ENCODE measurements at regions not wholly inside any gene's neighbourhood (a gene's known extent, or its start where the extent isn't known, plus 50 kb on each side); places are given as distances from the start of the nearest gene placed in this dataset.

DNA sequence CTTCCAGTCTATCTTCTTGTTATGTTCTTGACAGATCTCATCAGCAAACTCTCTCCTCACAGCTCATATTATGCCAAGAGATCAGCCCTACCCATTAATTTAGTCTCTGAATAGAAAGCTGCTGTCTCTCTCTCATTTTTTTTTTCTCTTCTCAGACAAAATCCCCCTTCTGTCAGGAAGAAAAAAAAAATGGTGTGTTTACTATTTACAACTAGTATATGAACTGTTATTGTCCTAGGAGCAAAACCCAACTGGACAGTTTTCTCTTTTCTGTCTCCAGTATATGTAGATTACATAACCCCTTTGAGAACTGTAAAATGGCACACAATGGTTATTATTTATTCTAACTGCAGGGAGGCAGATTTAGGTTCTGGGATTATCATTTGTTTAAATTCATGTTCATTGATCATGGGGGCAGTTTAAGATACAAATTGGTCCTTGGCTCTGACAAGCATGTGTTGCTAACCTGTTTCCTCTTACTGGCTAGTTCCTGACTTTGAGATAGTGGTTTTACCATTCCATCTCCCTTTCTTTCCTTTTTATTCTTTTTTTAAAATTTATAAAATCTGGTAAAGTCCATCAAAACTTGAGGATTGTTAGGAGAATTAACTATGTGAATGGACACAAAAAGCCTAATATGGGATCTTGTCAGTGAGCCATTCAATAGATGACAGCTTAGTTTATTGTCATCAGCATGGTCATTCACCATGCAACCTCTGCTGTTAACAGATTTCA, 210.0 kb upstream of the PAPPA start:
- H3K4me3 ChIP-seq, result no peak overlapping the region
- no peaks in the 10 kb centered on the region for H3K79me2 ChIP-seq
- H3K4me2 ChIP-seq, result peak overlapping the region; percentile 29
- no peaks in the 10 kb centered on the region for H3K27me3 ChIP-seq
- TF ChIP-seq EZH2 (IDR thresholded peaks at IDR 0.05; ENCODE audit: borderline replicate concordance) (no peak), EZH2phosphoT487 (IDR thresholded peaks at IDR 0.05; ENCODE audit: low read depth, severe bottlenecking, unreplicated experiment) (no peak)
- TF ChIP-seq, protein P1, sequence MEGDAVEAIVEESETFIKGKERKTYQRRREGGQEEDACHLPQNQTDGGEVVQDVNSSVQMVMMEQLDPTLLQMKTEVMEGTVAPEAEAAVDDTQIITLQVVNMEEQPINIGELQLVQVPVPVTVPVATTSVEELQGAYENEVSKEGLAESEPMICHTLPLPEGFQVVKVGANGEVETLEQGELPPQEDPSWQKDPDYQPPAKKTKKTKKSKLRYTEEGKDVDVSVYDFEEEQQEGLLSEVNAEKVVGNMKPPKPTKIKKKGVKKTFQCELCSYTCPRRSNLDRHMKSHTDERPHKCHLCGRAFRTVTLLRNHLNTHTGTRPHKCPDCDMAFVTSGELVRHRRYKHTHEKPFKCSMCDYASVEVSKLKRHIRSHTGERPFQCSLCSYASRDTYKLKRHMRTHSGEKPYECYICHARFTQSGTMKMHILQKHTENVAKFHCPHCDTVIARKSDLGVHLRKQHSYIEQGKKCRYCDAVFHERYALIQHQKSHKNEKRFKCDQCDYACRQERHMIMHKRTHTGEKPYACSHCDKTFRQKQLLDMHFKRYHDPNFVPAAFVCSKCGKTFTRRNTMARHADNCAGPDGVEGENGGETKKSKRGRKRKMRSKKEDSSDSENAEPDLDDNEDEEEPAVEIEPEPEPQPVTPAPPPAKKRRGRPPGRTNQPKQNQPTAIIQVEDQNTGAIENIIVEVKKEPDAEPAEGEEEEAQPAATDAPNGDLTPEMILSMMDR (IDR thresholded peaks at IDR 0.05; ENCODE audit: poor library complexity), result no peak
- H3K9me3 ChIP-seq (ENCODE audit: low read depth), result no peaks in the 10 kb centered on the region
- no peaks in the 10 kb centered on the region for H3K9me2 ChIP-seq (replicated peaks; ENCODE audit: insufficient read depth)
- H3K36me3 ChIP-seq (replicated peaks; ENCODE audit: insufficient read depth, low read depth), result no peaks in the 10 kb centered on the region
- DNase-seq (ENCODE audit: low spot score), result no peak
- H2AFZ ChIP-seq, result no peak overlapping the region
- no peaks in the 10 kb centered on the region for H4K20me1 ChIP-seq (ENCODE audit: insufficient read depth, poor library complexity, severe bottlenecking)
- peak overlapping the region; percentile 89 for H3K27ac ChIP-seq
- peaks cover 21% of the 10 kb centered on the region for H3K4me1 ChIP-seq (ENCODE audit: insufficient read depth)

DNA sequence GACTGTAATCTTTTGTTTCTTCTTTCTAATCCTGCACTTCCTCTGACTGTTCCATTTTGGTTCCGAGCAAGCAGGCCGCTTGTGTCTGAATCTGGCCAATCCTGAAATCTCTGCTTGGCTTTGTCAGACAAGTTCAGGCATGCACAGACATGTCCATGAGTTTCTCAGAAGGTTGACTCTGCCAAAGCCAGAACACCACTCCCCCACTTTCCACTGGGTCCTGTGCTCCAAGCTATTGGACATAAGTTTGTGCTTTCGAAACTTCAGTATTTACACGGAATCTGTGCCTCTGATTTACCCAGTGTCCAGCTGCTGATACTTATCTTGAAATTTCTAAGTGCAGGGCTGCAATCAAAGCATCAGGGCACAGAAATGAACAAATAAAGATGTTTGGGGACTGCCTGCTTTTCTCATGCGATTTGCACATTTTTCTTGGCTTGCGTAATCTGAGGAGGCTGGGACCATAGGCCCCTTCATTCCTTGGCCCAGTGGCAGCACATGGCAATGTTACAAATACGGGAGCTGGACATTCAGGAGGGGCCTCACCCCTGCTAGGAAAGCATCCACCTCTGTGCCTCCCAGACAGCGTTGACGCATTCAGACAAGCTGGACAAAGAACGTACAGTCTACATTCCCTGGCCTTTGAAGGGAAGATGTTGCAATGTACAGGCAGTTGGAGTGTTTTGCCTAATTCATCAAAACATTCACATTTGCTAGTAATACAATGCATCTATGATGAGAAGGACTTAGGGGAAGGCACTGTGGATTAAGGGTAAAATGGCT, 209.2 kb upstream of the PAPPA start:
- Histone ChIP-seq H3K79me2 (no peaks in the 10 kb centered on the region), H3K27ac (peak overlapping the region; percentile 89), H3K9me3 (ENCODE audit: low read depth) (no peaks in the 10 kb centered on the region), H4K20me1 (ENCODE audit: insufficient read depth, poor library complexity, severe bottlenecking) (no peaks in the 10 kb centered on the region), H3K9me2 (replicated peaks; ENCODE audit: insufficient read depth) (no peaks in the 10 kb centered on the region), H3K4me2 (peak overlapping the region; percentile 29), H3K36me3 (replicated peaks; ENCODE audit: insufficient read depth, low read depth) (no peaks in the 10 kb centered on the region), H2AFZ (no peak overlapping the region), H3K4me3 (no peak overlapping the region), H3K4me1 (ENCODE audit: insufficient read depth) (peaks cover 21% of the 10 kb centered on the region), H3K27me3 (no peaks in the 10 kb centered on the region)
- TF ChIP-seq EZH2phosphoT487 (IDR thresholded peaks at IDR 0.05; ENCODE audit: low read depth, severe bottlenecking, unreplicated experiment) (no peak), EZH2 (IDR thresholded peaks at IDR 0.05; ENCODE audit: borderline replicate concordance) (no peak)
- TF ChIP-seq, protein P1 (IDR thresholded peaks at IDR 0.05; ENCODE audit: poor library complexity), result no peak
- 35% methylated on average over 10 of the region's 10 CpGs for WGBS (ENCODE audit: low lambda C conversion rate, missing lambda C conversion rate)
- peak; percentile 76 for DNase-seq (ENCODE audit: low spot score)

DNA sequence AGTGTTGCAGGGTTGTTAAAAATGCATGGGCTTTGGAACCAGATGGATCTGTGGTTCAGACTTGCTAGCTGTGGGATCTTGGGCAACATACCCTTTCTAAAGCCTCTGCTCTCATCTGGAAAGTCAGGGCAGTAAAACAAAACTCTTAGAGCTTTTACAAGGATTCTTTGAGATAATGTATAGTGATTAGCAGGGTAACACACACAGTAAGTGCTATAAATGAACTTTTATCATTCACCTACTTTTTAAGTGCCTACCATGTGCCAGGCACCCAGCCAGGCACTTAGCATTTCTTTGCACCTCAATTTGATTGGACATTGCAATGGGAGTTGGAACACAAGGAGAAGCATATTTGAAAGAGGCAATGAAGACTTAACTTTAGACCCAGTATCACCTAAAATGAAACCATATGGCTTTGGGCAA, 208.6 kb upstream of the PAPPA start:
- TF ChIP-seq, protein P1 (IDR thresholded peaks at IDR 0.05; ENCODE audit: poor library complexity), result no peak
- TF ChIP-seq EZH2 (IDR thresholded peaks at IDR 0.05; ENCODE audit: borderline replicate concordance) (no peak), EZH2phosphoT487 (IDR thresholded peaks at IDR 0.05; ENCODE audit: low read depth, severe bottlenecking, unreplicated experiment) (no peak)
- peak overlapping the region; percentile 89 for H3K27ac ChIP-seq
- H3K4me1 ChIP-seq (ENCODE audit: insufficient read depth), result peaks cover 21% of the 10 kb centered on the region
- no peaks in the 10 kb centered on the region for H3K36me3 ChIP-seq (replicated peaks; ENCODE audit: insufficient read depth, low read depth)
- no peaks in the 10 kb centered on the region for H3K27me3 ChIP-seq
- no peak overlapping the region for H3K4me3 ChIP-seq
- no peaks in the 10 kb centered on the region for H4K20me1 ChIP-seq (ENCODE audit: insufficient read depth, poor library complexity, severe bottlenecking)
- H3K9me3 ChIP-seq (ENCODE audit: low read depth), result no peaks in the 10 kb centered on the region
- peak overlapping the region; percentile 29 for H3K4me2 ChIP-seq
- peak; percentile 25 for DNase-seq (ENCODE audit: low spot score)
- H3K9me2 ChIP-seq (replicated peaks; ENCODE audit: insufficient read depth), result no peaks in the 10 kb centered on the region
- no peak overlapping the region for H2AFZ ChIP-seq
- no peaks in the 10 kb centered on the region for H3K79me2 ChIP-seq
